Endothelial cell of umbilical vein (primary cell): ENCODE measurements at regions not wholly inside any gene's neighbourhood (a gene's known extent, or its start where the extent isn't known, plus 50 kb on each side); places are given as distances from the start of the nearest gene placed in this dataset.

ENCODE experiments used
- POLR2AphosphoS5 ChIP-seq: IDR thresholded peaks from 2 replicates; pipeline ENCODE4 v1.6.1; 2012; ENCODE audit warnings: low read depth, mild to moderate bottlenecking, control low read depth, low read length, moderate library complexity; ENCODE audit not compliant: insufficient read depth
- TF ChIP-seq, protein P1 (sequence below), 2 donors: IDR thresholded peaks; 1 replicate in 1 of 2; 2 replicates in 1 of 2; pipeline ENCODE4 v1.5.1; 2011; ENCODE audit warnings: low read length in 2 of 2, mild to moderate bottlenecking in 2 of 2, moderate library complexity in 2 of 2, control low read depth in 1 of 2, inconsistent platforms in 1 of 2, low read depth in 1 of 2; ENCODE audit not compliant: insufficient read depth in 1 of 2; ENCODE audit errors: extremely low read depth in 1 of 2

DNA sequence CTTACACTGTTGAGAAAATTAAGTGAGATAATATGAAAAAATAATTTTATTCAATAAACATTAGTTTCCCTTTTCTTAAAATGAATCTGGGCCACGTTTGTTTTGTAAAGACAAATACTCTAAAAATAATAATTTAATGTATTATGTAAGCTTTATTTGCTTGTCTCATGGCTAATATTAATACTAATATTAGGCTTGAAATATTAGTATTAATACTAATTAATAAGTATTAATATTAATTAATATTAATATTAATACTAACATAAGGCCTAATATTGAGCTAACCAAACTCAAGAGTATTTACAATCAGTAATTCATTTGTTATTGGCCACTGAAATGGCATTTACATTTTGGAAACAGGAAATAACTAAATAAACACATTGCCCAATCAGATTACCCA is 280.1 kb upstream of the ESRRG start:
- TF ChIP-seq POLR2AphosphoS5 = no peak
- TF ChIP-seq, protein P1, sequence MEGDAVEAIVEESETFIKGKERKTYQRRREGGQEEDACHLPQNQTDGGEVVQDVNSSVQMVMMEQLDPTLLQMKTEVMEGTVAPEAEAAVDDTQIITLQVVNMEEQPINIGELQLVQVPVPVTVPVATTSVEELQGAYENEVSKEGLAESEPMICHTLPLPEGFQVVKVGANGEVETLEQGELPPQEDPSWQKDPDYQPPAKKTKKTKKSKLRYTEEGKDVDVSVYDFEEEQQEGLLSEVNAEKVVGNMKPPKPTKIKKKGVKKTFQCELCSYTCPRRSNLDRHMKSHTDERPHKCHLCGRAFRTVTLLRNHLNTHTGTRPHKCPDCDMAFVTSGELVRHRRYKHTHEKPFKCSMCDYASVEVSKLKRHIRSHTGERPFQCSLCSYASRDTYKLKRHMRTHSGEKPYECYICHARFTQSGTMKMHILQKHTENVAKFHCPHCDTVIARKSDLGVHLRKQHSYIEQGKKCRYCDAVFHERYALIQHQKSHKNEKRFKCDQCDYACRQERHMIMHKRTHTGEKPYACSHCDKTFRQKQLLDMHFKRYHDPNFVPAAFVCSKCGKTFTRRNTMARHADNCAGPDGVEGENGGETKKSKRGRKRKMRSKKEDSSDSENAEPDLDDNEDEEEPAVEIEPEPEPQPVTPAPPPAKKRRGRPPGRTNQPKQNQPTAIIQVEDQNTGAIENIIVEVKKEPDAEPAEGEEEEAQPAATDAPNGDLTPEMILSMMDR (IDR thresholded peaks at IDR 0.05; ENCODE audit: extremely low read depth in 1 of 2, insufficient read depth in 1 of 2, low read depth in 1 of 2, low read length in 2 of 2) = no peak
